Gastrocnemius medialis (tissue), 4 donors: ENCODE measurements at regions not wholly inside any gene's neighbourhood (a gene's known extent, or its start where the extent isn't known, plus 50 kb on each side); places are given as distances from the start of the nearest gene placed in this dataset.

Experiments used
- ATAC-seq, 2 donors: fragments of 150-250 bp; one replicate each; pipeline ENCODE4 v1.9.1; 2016
- DNase-seq, 2 donors: peaks; one replicate each; pipeline ENCODE4 v3.0.0-alpha.2; 2019
- H3K27ac ChIP-seq, 4 donors: fragments of 200-600 bp; sonication (generic); 1 replicate in 1 of 4; 2 replicates in 3 of 4; pipeline ENCODE4 v1.5.1; 2016 to 2018; ENCODE audit warnings: mild to moderate bottlenecking in 2 of 4, moderate library complexity in 1 of 4
- H3K27me3 ChIP-seq, 3 donors: fragments of 200-600 bp; sonication (generic) in 2 of 3; 1 replicate in 1 of 3; 2 replicates in 2 of 3; pipeline versions ENCODE4 v1.5.1 to v1.6.0; 2016 to 2019; ENCODE audit warnings: mild to moderate bottlenecking in 1 of 3, moderate library complexity in 1 of 3
- H3K36me3 ChIP-seq, 2 donors: fragments of 200-600 bp; sonication (generic) in 1 of 2; one replicate each; pipeline ENCODE4 v1.5.1; 2017 to 2018
- H3K4me1 ChIP-seq, 2 donors: fragments of 200-600 bp; sonication (generic) in 1 of 2; one replicate each; pipeline ENCODE4 v1.5.1; 2016 to 2017; ENCODE audit warnings: mild to moderate bottlenecking in 2 of 2
- H3K4me3 ChIP-seq, 4 donors: fragments of 200-600 bp; sonication (generic) in 3 of 4; 1 replicate in 1 of 4; 2 replicates in 3 of 4; pipeline ENCODE4 v1.5.1; 2016 to 2019; ENCODE audit warnings: mild to moderate bottlenecking in 2 of 4
- H3K9me3 ChIP-seq, 3 donors: fragments of 200-600 bp; sonication (generic) in 2 of 3; 1 replicate in 1 of 3; 2 replicates in 2 of 3; pipeline ENCODE4 v1.5.1; 2016 to 2019
- CTCF ChIP-seq, 5 experiments: fragments of 450-650 bp in 3 of 5; fragments of 200-600 bp in 2 of 5; sonication (generic) in 2 of 5; IDR thresholded peaks in 4 of 5; conservative IDR thresholded peaks in 1 of 5; 1 replicate in 4 of 5; 2 replicates in 1 of 5; pipeline ENCODE4 v1.5.1; 2016 to 2019; ENCODE audit warnings: antibody characterized with exemption in 5 of 5, mild to moderate bottlenecking in 3 of 5, moderate library complexity in 3 of 5
- POLR2A ChIP-seq, 2 donors: fragments of 450-650 bp; IDR thresholded peaks; one replicate each; pipeline ENCODE4 v1.6.1; 2017; ENCODE audit warnings: antibody characterized with exemption in 2 of 2, mild to moderate bottlenecking in 2 of 2, moderate library complexity in 2 of 2
- in situ Hi-C, 4 donors: fragments of 200-750 bp; cut with MboI; loops; one replicate each; pipeline versions ENCODE4 v1.15.0 to v1.8.0; 2017; ENCODE audit warnings: low sequenced_read_pairs in 4 of 4
- intact Hi-C: fragments of 100-400 bp; cut with DNase I; formaldehyde crosslinking; loops from one replicate; pipeline ENCODE4 v1.15.1; 2023; ENCODE audit warnings: low total_unique reads

GRCh38 chr1:175830500-175830899, 87.1 kb upstream of the TNR start:
- Histone ChIP-seq H3K36me3 (no peaks in the 10 kb centered on the region), H3K4me1 (no peaks in the 10 kb centered on the region), H3K27me3 (no peaks in the 10 kb centered on the region), H3K4me3 (no peak overlapping the region), H3K27ac (no peak overlapping the region), H3K9me3 (no peaks in the 10 kb centered on the region)
- intact Hi-C loops, result no loop called here
- ATAC-seq, result no peak
- TF ChIP-seq CTCF (IDR thresholded peaks at IDR 0.05 in 4 of 5, conservative IDR thresholded peaks at IDR 0.05 in 1 of 5), result no peak
- TF ChIP-seq POLR2A (IDR thresholded peaks at IDR 0.05), result no peak
- DNase-seq, result no peak
- in situ Hi-C loops, result no loop called here

DNA sequence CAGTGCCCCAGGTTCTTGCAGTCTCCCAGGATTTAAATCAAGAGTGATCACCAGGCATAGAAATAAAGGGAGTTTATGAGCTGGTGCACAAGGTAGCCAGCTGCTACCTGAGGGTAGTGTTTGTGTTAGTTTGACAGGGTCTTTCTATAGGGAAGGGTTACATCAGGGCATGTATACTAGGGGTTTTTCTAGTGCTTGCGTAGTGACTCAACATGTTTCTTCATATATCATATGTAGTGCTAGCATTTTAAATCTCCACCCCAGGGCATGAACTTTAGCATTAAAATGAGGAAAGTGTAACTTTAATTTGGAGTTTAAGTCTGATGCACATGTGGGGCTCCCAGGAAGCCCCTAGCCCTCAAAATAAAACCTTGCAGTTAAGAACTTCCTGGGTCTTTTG, 86.5 kb upstream of the TNR start:
- in situ Hi-C loops, result no loop called here
- no peak for TF ChIP-seq POLR2A (IDR thresholded peaks at IDR 0.05)
- no peak for TF ChIP-seq CTCF (IDR thresholded peaks at IDR 0.05 in 4 of 5, conservative IDR thresholded peaks at IDR 0.05 in 1 of 5)
- Histone ChIP-seq H3K27ac (no peak overlapping the region), H3K36me3 (no peaks in the 10 kb centered on the region), H3K9me3 (no peaks in the 10 kb centered on the region), H3K4me3 (no peak overlapping the region), H3K27me3 (no peaks in the 10 kb centered on the region), H3K4me1 (no peaks in the 10 kb centered on the region)
- DNase-seq, result no peak
- intact Hi-C loops, result no loop called here
- ATAC-seq, result no peak

DNA sequence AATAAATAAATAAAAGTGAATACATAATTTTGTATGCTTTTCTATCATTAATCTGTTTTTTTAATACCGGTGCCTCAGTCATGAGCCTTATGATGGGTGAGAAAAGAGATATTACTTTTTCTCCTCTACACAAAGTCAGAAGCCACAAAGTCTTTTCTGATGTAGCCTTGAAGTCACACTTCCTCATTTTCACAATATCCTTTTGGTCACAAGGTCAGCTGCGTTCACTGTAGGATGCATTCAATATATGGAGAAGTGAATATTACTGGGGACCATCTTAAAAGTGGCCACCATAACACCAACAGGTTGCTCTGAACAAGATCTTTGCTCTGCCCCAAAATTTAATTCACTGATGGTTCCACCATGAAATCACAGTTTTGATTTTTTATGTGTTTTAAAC, 83.3 kb upstream of the TNR start:
- in situ Hi-C loops, result no loop called here
- intact Hi-C loops, result no loop called here
- ATAC-seq (no peak), DNase-seq (no peak)
- no peaks in the 10 kb centered on the region for H3K36me3 ChIP-seq
- no peaks in the 10 kb centered on the region for H3K4me1 ChIP-seq
- H3K4me3 ChIP-seq, result no peak overlapping the region
- no peaks in the 10 kb centered on the region for H3K27me3 ChIP-seq
- no peaks in the 10 kb centered on the region for H3K9me3 ChIP-seq
- no peak for TF ChIP-seq POLR2A (IDR thresholded peaks at IDR 0.05)
- no peak for TF ChIP-seq CTCF (IDR thresholded peaks at IDR 0.05 in 4 of 5, conservative IDR thresholded peaks at IDR 0.05 in 1 of 5)
- no peak overlapping the region for H3K27ac ChIP-seq

DNA sequence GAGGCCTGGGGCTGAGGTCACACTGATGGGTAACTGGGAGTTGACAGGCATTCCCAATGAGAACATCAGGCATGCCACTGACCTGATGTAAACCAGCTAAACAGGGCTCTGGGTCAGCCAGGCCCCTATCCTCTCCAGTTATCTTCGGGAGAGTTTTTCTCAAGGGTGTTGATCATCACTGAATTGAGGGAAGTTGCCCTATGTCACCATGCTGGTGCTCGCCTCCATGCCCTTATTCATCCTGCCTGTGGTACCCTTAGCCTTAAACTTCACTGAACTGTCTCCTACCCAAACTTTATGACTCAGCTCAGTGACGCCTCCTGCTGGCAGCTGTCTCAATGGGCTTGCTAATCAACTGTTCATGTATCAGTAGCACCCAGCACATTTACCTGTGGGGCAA, 80.7 kb upstream of the TNR start:
- H3K27ac ChIP-seq, result no peak overlapping the region
- no peak for DNase-seq
- no peak overlapping the region for H3K4me3 ChIP-seq
- no peaks in the 10 kb centered on the region for H3K4me1 ChIP-seq
- no peak for TF ChIP-seq CTCF (IDR thresholded peaks at IDR 0.05 in 4 of 5, conservative IDR thresholded peaks at IDR 0.05 in 1 of 5)
- TF ChIP-seq POLR2A (IDR thresholded peaks at IDR 0.05), result no peak
- no peaks in the 10 kb centered on the region for H3K9me3 ChIP-seq
- no peaks in the 10 kb centered on the region for H3K36me3 ChIP-seq
- no peak for ATAC-seq
- in situ Hi-C loops, result no loop called here
- intact Hi-C loops, result no loop called here
- no peaks in the 10 kb centered on the region for H3K27me3 ChIP-seq

- H3K9me3 ChIP-seq, result no peaks in the 10 kb centered on the region
- ATAC-seq, result peak in 1 of 2 donors; percentile 23
These were observed 80.0 kb upstream of the TNR start for GRCh38 chr1:175823406-175823805.

More at GRCh38 chr1:175823406-175823805, 80.0 kb upstream of the TNR start:
- Histone ChIP-seq H3K27me3 (no peaks in the 10 kb centered on the region), H3K36me3 (no peaks in the 10 kb centered on the region), H3K4me3 (no peak overlapping the region), H3K4me1 (no peaks in the 10 kb centered on the region), H3K27ac (no peak overlapping the region)
- intact Hi-C loops (no loop called here), in situ Hi-C loops (no loop called here)
- DNase-seq, result no peak
- TF ChIP-seq POLR2A (IDR thresholded peaks at IDR 0.05) (no peak), CTCF (IDR thresholded peaks at IDR 0.05 in 4 of 5, conservative IDR thresholded peaks at IDR 0.05 in 1 of 5) (no peak)
